Natural killer cell (primary cell): ENCODE measurements at regions not wholly inside any gene's neighbourhood (a gene's known extent, or its start where the extent isn't known, plus 50 kb on each side); places are given as distances from the start of the nearest gene placed in this dataset.
"Not testable (repeated sequence)": the region's sequence is repeated elsewhere in the genome, so short reads cannot be mapped to it uniquely, and the experiment has no call there.

Source experiments
- ATAC-seq, 3 donors: fragments of 150-1000 bp in 2 of 3; fragments of 200-7000 bp in 1 of 3; cut with Tn5 transposase; 1 replicate in 1 of 3; 2 replicates in 2 of 3; pipeline ENCODE4 v1.10.0; 2021; ENCODE audit warnings: mild to moderate bottlenecking in 2 of 3, moderate library complexity in 2 of 3
- DNase-seq, 2 donors: peaks; one replicate each; pipeline versions ENCODE4 v3.0.0 to v3.0.0-alpha.2; 2013 to 2021; ENCODE audit warnings: mixed read lengths in 1 of 2
- H3K27ac ChIP-seq: one replicate; pipeline ENCODE4 v1.5.1; 2013; ENCODE audit warnings: mild to moderate bottlenecking, low read length
- H3K27me3 ChIP-seq: one replicate; pipeline ENCODE4 v1.6.1; 2013; ENCODE audit warnings: low read length; ENCODE audit not compliant: control insufficient read depth, insufficient read depth
- H3K36me3 ChIP-seq: one replicate; pipeline ENCODE4 v1.6.1; 2013; ENCODE audit warnings: low read length; ENCODE audit not compliant: control insufficient read depth, insufficient read depth
- H3K4me1 ChIP-seq: one replicate; pipeline ENCODE4 v1.6.1; 2013; ENCODE audit warnings: low read length; ENCODE audit not compliant: control insufficient read depth, insufficient read depth
- H3K4me3 ChIP-seq: one replicate; pipeline ENCODE4 v1.5.1; 2013; ENCODE audit warnings: low read length
- H3K9me3 ChIP-seq: one replicate; pipeline ENCODE4 v1.6.1; 2013; ENCODE audit warnings: low read length; ENCODE audit not compliant: control insufficient read depth, insufficient read depth
- H3K27ac Mint-ChIP-seq, 2 donors: one replicate each; pipeline ENCODE4 v1.8.0; 2022; ENCODE audit warnings: mild to moderate bottlenecking in 2 of 2, mixed read lengths in 2 of 2, moderate library complexity in 1 of 2
- H3K27me3 Mint-ChIP-seq, 2 donors: one replicate each; pipeline ENCODE4 v1.8.0; 2022; ENCODE audit warnings: low read depth in 2 of 2, mixed read lengths in 2 of 2
- H3K36me3 Mint-ChIP-seq: one replicate; pipeline ENCODE4 v1.8.0; 2022; ENCODE audit warnings: mixed read lengths
- H3K4me1 Mint-ChIP-seq, 2 donors: one replicate each; pipeline ENCODE4 v1.8.0; 2022; ENCODE audit warnings: mixed read lengths in 2 of 2
- H3K4me3 Mint-ChIP-seq: one replicate; pipeline ENCODE4 v1.8.0; 2022; ENCODE audit warnings: mild to moderate bottlenecking, moderate library complexity, mixed read lengths
- H3K9me3 Mint-ChIP-seq, 2 donors: one replicate each; pipeline ENCODE4 v1.8.0; 2022; ENCODE audit warnings: mixed read lengths in 2 of 2
- CTCF ChIP-seq: fragments of 200-600 bp; IDR thresholded peaks from one replicate; pipeline ENCODE4 v1.8.0; 2022; ENCODE audit warnings: antibody characterized with exemption
- WGBS: methylation state at CpG from one replicate; pipeline ENCODE4 v1.1.7; 2013; ENCODE audit warnings: missing lambda C conversion rate; ENCODE audit not compliant: insufficient coverage; 5-methylcytosine and 5-hydroxymethylcytosine counted together
- intact Hi-C: fragments of 100-400 bp; cut with micrococcal nuclease; formaldehyde crosslinking; loops from one replicate; pipeline ENCODE4 v1.14.2; 2022

- Mint-ChIP-seq H3K4me3 (no peak overlapping the region), H3K4me1 (no peaks in the 10 kb centered on the region), H3K27me3 (no peaks in the 10 kb centered on the region), H3K36me3 (peaks cover 9% of the 10 kb centered on the region), H3K27ac (no peak overlapping the region), H3K9me3 (peaks cover 11 to 15% of the 10 kb centered on the region in 2 donors)
- H3K9me3 ChIP-seq: no peaks in the 10 kb centered on the region
- no peak overlapping the region for H3K4me3 ChIP-seq
- H3K27ac ChIP-seq: no peak overlapping the region
- H3K4me1 ChIP-seq: no peaks in the 10 kb centered on the region
- no peak for DNase-seq
- no peaks in the 10 kb centered on the region for H3K27me3 ChIP-seq
- ATAC-seq: no peak
- TF ChIP-seq CTCF: no peak
- WGBS: 93% methylated on average over 4 of the region's 6 CpGs
- H3K36me3 ChIP-seq: no peaks in the 10 kb centered on the region
- intact Hi-C loops: no loop called here
Measured at GRCh38 chr17:22102177-22102576, 409.9 kb downstream of the KCNJ18 start.

GRCh38 chr17:22116720-22117119 lies 424.4 kb downstream of the KCNJ18 start:
- H3K27me3 Mint-ChIP-seq, H3K4me3 Mint-ChIP-seq, H3K4me1 Mint-ChIP-seq, H3K27ac Mint-ChIP-seq, DNase-seq, intact Hi-C loops, H3K27ac ChIP-seq, H3K27me3 ChIP-seq, H3K4me3 ChIP-seq, H3K9me3 ChIP-seq, H3K36me3 Mint-ChIP-seq, ATAC-seq, H3K4me1 ChIP-seq, H3K36me3 ChIP-seq: not testable (repeated sequence)
- peaks cover 4 to 14% of the 10 kb centered on the region in 2 donors for H3K9me3 Mint-ChIP-seq
- whole genome bisulfite sequencing: 47% methylated on average over 3 of the region's 3 CpGs

GRCh38 chr17:22117401-22117800 lies 425.1 kb downstream of the KCNJ18 start:
- DNase-seq, H3K27me3 Mint-ChIP-seq, H3K27ac Mint-ChIP-seq, ATAC-seq, H3K36me3 Mint-ChIP-seq, H3K9me3 ChIP-seq, H3K4me3 Mint-ChIP-seq, H3K27me3 ChIP-seq, H3K36me3 ChIP-seq, H3K4me3 ChIP-seq, H3K4me1 Mint-ChIP-seq, intact Hi-C loops, H3K4me1 ChIP-seq, H3K27ac ChIP-seq: not testable (repeated sequence)
- no CpG with 5 or more reads among the region's 2 CpGs for WGBS
- H3K9me3 Mint-ChIP-seq: peaks cover 4 to 10% of the 10 kb centered on the region in 2 donors

- H3K4me1 ChIP-seq, intact Hi-C loops, H3K36me3 Mint-ChIP-seq, H3K4me3 Mint-ChIP-seq, DNase-seq, ATAC-seq, H3K9me3 ChIP-seq, H3K36me3 ChIP-seq, H3K4me1 Mint-ChIP-seq, H3K9me3 Mint-ChIP-seq, H3K27ac ChIP-seq, H3K27ac Mint-ChIP-seq, H3K27me3 ChIP-seq, H3K27me3 Mint-ChIP-seq, H3K4me3 ChIP-seq: not testable (repeated sequence)
- 83% methylated on average over 7 of the region's 7 CpGs for WGBS
Measured at GRCh38 chr17:22119016-22119415, 426.7 kb downstream of the KCNJ18 start.

- H3K36me3 Mint-ChIP-seq, H3K27me3 Mint-ChIP-seq, H3K27me3 ChIP-seq, H3K4me1 ChIP-seq, H3K36me3 ChIP-seq, H3K4me3 ChIP-seq, DNase-seq, H3K9me3 Mint-ChIP-seq, H3K27ac ChIP-seq, H3K4me3 Mint-ChIP-seq, ATAC-seq, H3K9me3 ChIP-seq, H3K4me1 Mint-ChIP-seq, H3K27ac Mint-ChIP-seq, intact Hi-C loops: not testable (repeated sequence)
- no CpG with 5 or more reads among the region's 3 CpGs for WGBS
Measured at GRCh38 chr17:22119751-22120150, 427.4 kb downstream of the KCNJ18 start.
